ENCODE measurements at regions not wholly inside any gene's neighbourhood (a gene's known extent, or its start where the extent isn't known, plus 50 kb on each side); places are given as distances from the start of the nearest gene placed in this dataset.

DNA sequence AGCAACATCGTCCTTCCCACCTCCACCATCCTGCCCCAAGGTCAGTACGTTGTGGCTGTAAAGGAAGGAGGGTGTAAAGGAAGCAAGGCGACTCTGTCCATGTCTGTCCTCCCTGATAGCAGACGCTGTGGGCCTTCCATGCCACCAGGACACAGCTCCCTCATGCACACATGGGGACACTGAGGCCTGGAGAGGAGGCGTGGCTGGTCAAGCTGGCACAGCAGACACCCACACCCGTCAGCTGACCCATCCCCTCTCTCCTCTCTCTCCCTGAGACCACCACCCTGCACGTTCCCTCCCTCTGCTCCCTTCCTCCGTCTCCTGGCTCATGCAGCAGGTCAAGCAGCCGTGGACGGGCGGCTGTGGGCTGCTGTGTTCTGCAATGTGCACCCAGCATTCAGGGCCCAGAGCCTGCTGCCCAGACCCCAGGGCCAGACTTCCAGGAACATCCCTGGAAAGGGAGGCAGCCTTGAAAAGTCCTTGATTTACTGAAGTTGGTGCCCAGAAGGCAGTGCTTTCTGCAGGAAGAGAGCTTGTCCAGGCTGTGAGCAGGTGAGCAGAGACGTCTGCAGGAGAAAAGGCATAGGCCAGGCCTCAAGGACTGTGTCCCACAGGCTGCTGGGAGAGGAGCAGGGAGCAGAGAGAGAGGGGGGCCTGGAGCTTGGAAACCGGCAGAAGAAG is 133.6 kb downstream of the DDX1 start:
- TF ChIP-seq, protein P1, sequence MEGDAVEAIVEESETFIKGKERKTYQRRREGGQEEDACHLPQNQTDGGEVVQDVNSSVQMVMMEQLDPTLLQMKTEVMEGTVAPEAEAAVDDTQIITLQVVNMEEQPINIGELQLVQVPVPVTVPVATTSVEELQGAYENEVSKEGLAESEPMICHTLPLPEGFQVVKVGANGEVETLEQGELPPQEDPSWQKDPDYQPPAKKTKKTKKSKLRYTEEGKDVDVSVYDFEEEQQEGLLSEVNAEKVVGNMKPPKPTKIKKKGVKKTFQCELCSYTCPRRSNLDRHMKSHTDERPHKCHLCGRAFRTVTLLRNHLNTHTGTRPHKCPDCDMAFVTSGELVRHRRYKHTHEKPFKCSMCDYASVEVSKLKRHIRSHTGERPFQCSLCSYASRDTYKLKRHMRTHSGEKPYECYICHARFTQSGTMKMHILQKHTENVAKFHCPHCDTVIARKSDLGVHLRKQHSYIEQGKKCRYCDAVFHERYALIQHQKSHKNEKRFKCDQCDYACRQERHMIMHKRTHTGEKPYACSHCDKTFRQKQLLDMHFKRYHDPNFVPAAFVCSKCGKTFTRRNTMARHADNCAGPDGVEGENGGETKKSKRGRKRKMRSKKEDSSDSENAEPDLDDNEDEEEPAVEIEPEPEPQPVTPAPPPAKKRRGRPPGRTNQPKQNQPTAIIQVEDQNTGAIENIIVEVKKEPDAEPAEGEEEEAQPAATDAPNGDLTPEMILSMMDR (IDR thresholded peaks at IDR 0.05): no peak
- TF ChIP-seq POLR2A (IDR thresholded peaks at IDR 0.05): no peak

Data from sigmoid colon (tissue), 3 donors.